ENCODE measurements at regions not wholly inside any gene's neighbourhood (a gene's known extent, or its start where the extent isn't known, plus 50 kb on each side); places are given as distances from the start of the nearest gene placed in this dataset.
A peak's percentile ranks its signal among the peaks of the same experiment; 100 is the strongest.

DNA sequence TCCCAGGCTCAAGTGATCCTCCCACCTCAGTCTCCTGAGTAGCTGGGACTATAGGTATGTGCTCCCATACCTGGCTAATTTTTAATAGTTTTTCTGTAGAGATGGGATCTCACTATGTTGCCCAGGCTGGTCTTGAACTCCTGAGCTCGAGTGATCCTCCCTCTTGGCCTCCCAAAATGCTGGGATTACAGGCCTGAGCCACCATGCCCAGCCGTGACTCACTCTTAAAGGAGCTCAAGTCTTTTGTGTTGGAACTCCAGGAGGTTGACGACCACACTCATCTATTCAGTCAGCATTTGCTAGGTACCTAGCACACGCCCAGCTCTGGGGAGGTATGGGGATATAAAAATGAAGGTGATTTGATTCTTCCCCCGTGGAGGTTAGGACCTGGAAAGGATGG lies 62.8 kb downstream of the UTRN start (continued):
- TF ChIP-seq NANOG (IDR thresholded peaks at IDR 0.05; ENCODE audit: insufficient read depth, low read depth, low read length, poor library complexity, severe bottlenecking) (peak; percentile 77), TAF7 (optimal IDR thresholded peaks at IDR 0.05; ENCODE audit: borderline replicate concordance, low read depth, low read length) (no peak), CHD1 (IDR thresholded peaks at IDR 0.05; ENCODE audit: low read depth, low read length) (no peak), SUZ12 (IDR thresholded peaks at IDR 0.05; ENCODE audit: low read length) (no peak), ATF3 (IDR thresholded peaks at IDR 0.05; ENCODE audit: insufficient read depth, low read depth, low read length) (no peak), SIRT6 (IDR thresholded peaks at IDR 0.05; ENCODE audit: low read length) (no peak), EZH2 (IDR thresholded peaks at IDR 0.05; ENCODE audit: low read depth, low read length, severe bottlenecking) (no peak), JUND (IDR thresholded peaks at IDR 0.05; ENCODE audit: low read length) (peak; percentile 11; the same call in 1 of the 2 replicates), CBX8 (IDR thresholded peaks at IDR 0.05; ENCODE audit: borderline replicate concordance, low read depth, low read length) (no peak), BCL11A (IDR thresholded peaks at IDR 0.05; ENCODE audit: low read depth in 2 of 2, low read length in 2 of 2) (no peak), TCF12 (IDR thresholded peaks at IDR 0.05; ENCODE audit: low read depth, low read length) (no peak), YY1 (IDR thresholded peaks at IDR 0.05; ENCODE audit: low read depth, low read length) (no peak), KDM1A (IDR thresholded peaks at IDR 0.05; ENCODE audit: borderline replicate concordance, low read length) (peak; percentile 80)

Measured in H1 (cell line).